Skeletal muscle satellite cell (primary cell): ENCODE measurements at regions not wholly inside any gene's neighbourhood (a gene's known extent, or its start where the extent isn't known, plus 50 kb on each side); places are given as distances from the start of the nearest gene placed in this dataset.

ENCODE experiments used
- H3K27me3 ChIP-seq: 2 replicates; pipeline ENCODE4 v1.7.0; 2013; ENCODE audit warnings: low read length; ENCODE audit not compliant: control insufficient read depth, insufficient read depth
- H3K36me3 ChIP-seq: 2 replicates; pipeline ENCODE4 v1.7.0; 2013; ENCODE audit warnings: mild to moderate bottlenecking, control low read depth, low read length; ENCODE audit not compliant: insufficient read depth
- H3K4me1 ChIP-seq: 2 replicates; pipeline ENCODE4 v1.7.0; 2013; ENCODE audit warnings: low read length; ENCODE audit not compliant: control insufficient read depth, insufficient read depth
- H3K4me2 ChIP-seq: 2 replicates; pipeline ENCODE4 v1.7.0; 2013; ENCODE audit warnings: mild to moderate bottlenecking, low read length
- H3K4me3 ChIP-seq: 2 replicates; pipeline ENCODE4 v1.7.0; 2013; ENCODE audit warnings: low read length
- H3K9ac ChIP-seq: 2 replicates; pipeline ENCODE4 v1.7.0; 2013; ENCODE audit warnings: mild to moderate bottlenecking, low read depth, low read length, moderate library complexity
- H3K9me3 ChIP-seq: replicated peaks from 2 replicates; pipeline ENCODE4 v1.7.0; 2013; ENCODE audit warnings: mild to moderate bottlenecking, control low read depth, low read length

- no peak overlapping the region for H3K9ac ChIP-seq
- no peak overlapping the region for H3K4me3 ChIP-seq
- H3K9me3 ChIP-seq = no peaks in the 10 kb centered on the region
- peaks cover 4% of the 10 kb centered on the region for H3K4me1 ChIP-seq
- no peaks in the 10 kb centered on the region for H3K36me3 ChIP-seq
- no peak overlapping the region for H3K4me2 ChIP-seq
- H3K27me3 ChIP-seq = no peaks in the 10 kb centered on the region
Observed at GRCh38 chr7:81140775-81141174, 221.9 kb upstream of the SEMA3C start.

- Histone ChIP-seq H3K27me3 (no peaks in the 10 kb centered on the region), H3K4me1 (peaks cover 4% of the 10 kb centered on the region), H3K9me3 (no peaks in the 10 kb centered on the region), H3K36me3 (no peaks in the 10 kb centered on the region), H3K4me2 (no peak overlapping the region), H3K4me3 (no peak overlapping the region), H3K9ac (no peak overlapping the region)
Observed at GRCh38 chr7:81140252-81140651, 221.4 kb upstream of the SEMA3C start.

- H3K27me3 ChIP-seq = no peaks in the 10 kb centered on the region
- H3K36me3 ChIP-seq = no peaks in the 10 kb centered on the region
Observed at GRCh38 chr7:81138870-81139269, 220.0 kb upstream of the SEMA3C start.

GRCh38 chr7:81135324-81135723 lies 216.5 kb upstream of the SEMA3C start:
- no peaks in the 10 kb centered on the region for H3K9me3 ChIP-seq
- H3K4me2 ChIP-seq = no peak overlapping the region
- H3K36me3 ChIP-seq = no peaks in the 10 kb centered on the region
- H3K4me1 ChIP-seq = peaks cover 4% of the 10 kb centered on the region
- no peaks in the 10 kb centered on the region for H3K27me3 ChIP-seq
- H3K4me3 ChIP-seq = no peak overlapping the region
- no peak overlapping the region for H3K9ac ChIP-seq

More at GRCh38 chr7:81138870-81139269, 220.0 kb upstream of the SEMA3C start:
- Histone ChIP-seq H3K9me3 (no peaks in the 10 kb centered on the region), H3K9ac (no peak overlapping the region), H3K4me2 (no peak overlapping the region), H3K4me3 (no peak overlapping the region), H3K4me1 (peaks cover 4% of the 10 kb centered on the region)

- H3K9me3 ChIP-seq = peaks cover 3% of the 10 kb centered on the region
- H3K4me2 ChIP-seq = no peak overlapping the region
- H3K9ac ChIP-seq = no peak overlapping the region
- no peaks in the 10 kb centered on the region for H3K4me1 ChIP-seq
- no peak overlapping the region for H3K4me3 ChIP-seq
- H3K27me3 ChIP-seq = no peaks in the 10 kb centered on the region
- no peaks in the 10 kb centered on the region for H3K36me3 ChIP-seq
Observed at GRCh38 chr7:81128011-81128410, 209.2 kb upstream of the SEMA3C start.

- H3K4me3 ChIP-seq = no peak overlapping the region
- no peaks in the 10 kb centered on the region for H3K27me3 ChIP-seq
- no peaks in the 10 kb centered on the region for H3K4me1 ChIP-seq
- H3K36me3 ChIP-seq = no peaks in the 10 kb centered on the region
- no peak overlapping the region for H3K4me2 ChIP-seq
- H3K9me3 ChIP-seq = no peaks in the 10 kb centered on the region
- no peak overlapping the region for H3K9ac ChIP-seq
Observed at GRCh38 chr7:81120803-81121202, 202.0 kb upstream of the SEMA3C start.

- Histone ChIP-seq H3K4me1 (peaks cover 2% of the 10 kb centered on the region), H3K9ac (no peak overlapping the region), H3K4me3 (no peak overlapping the region), H3K9me3 (no peaks in the 10 kb centered on the region), H3K36me3 (no peaks in the 10 kb centered on the region), H3K4me2 (no peak overlapping the region), H3K27me3 (no peaks in the 10 kb centered on the region)
Observed at GRCh38 chr7:81120111-81120510, 201.3 kb upstream of the SEMA3C start.

- H3K4me1 ChIP-seq = peaks cover 28% of the 10 kb centered on the region
Observed at GRCh38 chr7:81114633-81115032, 195.8 kb upstream of the SEMA3C start.

GRCh38 chr7:81112731-81113130 lies 193.9 kb upstream of the SEMA3C start:
- Histone ChIP-seq H3K27me3 (no peaks in the 10 kb centered on the region), H3K4me3 (no peak overlapping the region), H3K9ac (no peak overlapping the region), H3K4me1 (peaks cover 28% of the 10 kb centered on the region), H3K36me3 (no peaks in the 10 kb centered on the region), H3K4me2 (no peak overlapping the region), H3K9me3 (no peaks in the 10 kb centered on the region)

More at GRCh38 chr7:81114633-81115032, 195.8 kb upstream of the SEMA3C start:
- Histone ChIP-seq H3K4me3 (no peak overlapping the region), H3K36me3 (no peaks in the 10 kb centered on the region), H3K27me3 (no peaks in the 10 kb centered on the region), H3K9me3 (no peaks in the 10 kb centered on the region), H3K4me2 (no peak overlapping the region), H3K9ac (no peak overlapping the region)

- Histone ChIP-seq H3K4me1 (peaks cover 28% of the 10 kb centered on the region), H3K36me3 (no peaks in the 10 kb centered on the region), H3K9me3 (no peaks in the 10 kb centered on the region), H3K9ac (no peak overlapping the region), H3K4me3 (no peak overlapping the region), H3K27me3 (no peaks in the 10 kb centered on the region), H3K4me2 (peak overlapping the region; percentile 50)
Observed at GRCh38 chr7:81111781-81112540, 193.1 kb upstream of the SEMA3C start.

- Histone ChIP-seq H3K27me3 (no peaks in the 10 kb centered on the region), H3K9ac (no peak overlapping the region), H3K9me3 (no peaks in the 10 kb centered on the region), H3K4me1 (peaks cover 28% of the 10 kb centered on the region), H3K36me3 (no peaks in the 10 kb centered on the region), H3K4me2 (peak overlapping the region; percentile 50), H3K4me3 (no peak overlapping the region)
Observed at GRCh38 chr7:81111358-81111757, 192.5 kb upstream of the SEMA3C start.

- Histone ChIP-seq H3K4me2 (peak overlapping the region; percentile 50), H3K4me3 (no peak overlapping the region), H3K27me3 (no peaks in the 10 kb centered on the region), H3K4me1 (peaks cover 28% of the 10 kb centered on the region), H3K36me3 (no peaks in the 10 kb centered on the region), H3K9me3 (no peaks in the 10 kb centered on the region), H3K9ac (no peak overlapping the region)
Observed at GRCh38 chr7:81110673-81111072, 191.8 kb upstream of the SEMA3C start.
